GM12892 (cell line): ENCODE measurements at regions not wholly inside any gene's neighbourhood (a gene's known extent, or its start where the extent isn't known, plus 50 kb on each side); places are given as distances from the start of the nearest gene placed in this dataset.
"Not testable (repeated sequence)": the region's sequence is repeated elsewhere in the genome, so short reads cannot be mapped to it uniquely, and the experiment has no call there.

Source experiments
- DNase-seq: peaks from one replicate; pipeline ENCODE4 v3.0.0; 2011; ENCODE audit not compliant: insufficient read length
- FAIRE-seq: peaks from 2 replicates; lab custom pipeline; 2011; peaks lifted over from hg19 to GRCh38; lab: Jason Lieb, UNC
- POLR2A ChIP-seq: IDR thresholded peaks from 2 replicates; pipeline ENCODE4 v1.6.1; 2011; ENCODE audit warnings: low read depth, low read length, control low read depth
- POLR2AphosphoS5 ChIP-seq: IDR thresholded peaks from 2 replicates; pipeline ENCODE4 v1.6.1; 2011; ENCODE audit warnings: low read depth, low read length, control low read depth
- TAF1 ChIP-seq: IDR thresholded peaks from 2 replicates; pipeline ENCODE4 v1.6.1; 2011; ENCODE audit warnings: low read depth, mild to moderate bottlenecking, control low read depth, low read length, borderline replicate concordance

DNA sequence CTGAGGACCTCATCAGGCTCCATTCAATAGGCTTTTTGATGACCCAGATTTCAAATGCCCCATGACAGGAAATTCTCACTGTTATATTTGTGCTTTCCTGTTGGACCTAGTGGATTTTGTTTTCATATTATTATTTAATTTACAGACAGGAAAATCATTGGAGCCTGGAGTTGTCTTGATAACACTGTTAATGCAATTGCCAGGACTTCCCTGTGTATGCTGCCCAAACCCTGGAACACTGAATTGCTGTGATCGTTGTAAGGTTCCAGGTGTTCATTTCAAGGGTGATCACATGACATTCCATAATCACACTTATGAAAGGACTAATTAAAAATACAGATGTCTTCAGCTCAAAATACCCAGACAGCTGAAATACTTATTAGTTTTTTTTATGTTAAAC, 783.2 kb downstream of the DHX35 start:
- no peak for TF ChIP-seq POLR2AphosphoS5
- TF ChIP-seq POLR2A: no peak
- DNase-seq (no peak), FAIRE-seq (no peak)

DNA sequence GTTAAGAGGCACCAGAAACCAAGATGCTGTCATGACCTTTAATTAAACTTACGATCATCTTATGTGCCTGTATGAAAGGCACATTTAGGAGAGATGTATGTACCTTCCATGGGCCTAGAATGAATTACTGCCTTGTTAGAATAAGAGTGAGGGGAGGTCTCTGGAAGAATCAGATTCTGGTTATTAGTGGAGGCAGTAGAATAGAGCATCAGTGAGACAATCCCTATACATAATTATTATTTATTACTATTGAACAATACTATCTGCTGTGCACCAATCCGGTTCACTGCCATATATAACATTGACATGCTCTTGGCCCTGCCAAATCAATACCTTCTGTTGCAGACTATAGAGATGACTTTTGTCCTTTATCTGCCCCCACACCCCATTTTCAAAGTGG, 776.5 kb downstream of the DHX35 start:
- TF ChIP-seq POLR2A (no peak), TAF1 (no peak), POLR2AphosphoS5 (no peak)
- no peak for FAIRE-seq
- no peak for DNase-seq

DNA sequence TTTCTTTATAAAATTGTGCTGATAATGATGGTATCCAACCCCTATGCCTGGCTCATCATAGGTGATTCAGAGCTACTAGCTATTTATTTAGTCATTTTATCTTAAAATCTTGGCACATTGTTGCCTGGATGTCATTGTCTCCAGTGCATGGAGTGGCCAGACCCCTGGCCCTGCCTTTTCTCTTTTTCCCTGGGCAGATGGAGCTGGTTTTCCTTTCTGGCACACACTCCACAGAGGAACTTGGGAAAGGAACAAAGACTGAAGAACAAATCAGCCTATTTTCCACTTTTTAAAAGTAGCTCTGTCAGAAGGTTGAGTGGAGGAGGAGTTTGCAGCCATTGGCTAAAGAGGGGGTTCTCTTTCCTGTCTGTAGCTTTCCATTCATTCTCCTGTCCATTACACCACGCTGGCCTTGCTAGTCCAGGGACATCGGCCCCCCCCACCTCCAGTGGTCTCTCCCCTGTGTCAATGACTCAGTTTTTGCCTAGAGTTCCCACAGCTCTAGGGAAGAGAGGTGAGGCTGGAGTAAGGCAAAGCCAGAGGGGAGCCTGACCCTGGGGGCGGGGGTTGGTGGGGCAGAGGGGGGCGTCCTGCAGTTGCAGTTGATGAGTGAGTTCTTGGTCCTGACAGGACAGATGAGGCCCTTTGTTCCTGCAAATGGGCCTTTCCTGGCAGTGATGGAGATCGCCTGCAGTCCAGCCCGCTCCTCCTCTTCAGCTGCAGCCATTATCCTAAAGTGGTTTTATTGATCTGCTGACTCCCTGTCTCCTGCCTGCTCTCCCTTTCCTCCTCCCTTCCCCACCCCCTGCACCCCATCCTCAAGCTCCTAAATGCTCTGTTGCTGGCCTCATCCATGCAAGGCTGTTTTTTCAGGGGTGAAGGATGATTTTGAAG, 774.5 kb downstream of the DHX35 start:
- DNase-seq (no peak), FAIRE-seq (no peak)
- TF ChIP-seq POLR2AphosphoS5: no peak
- no peak for TF ChIP-seq POLR2A
- no peak for TF ChIP-seq TAF1

DNA sequence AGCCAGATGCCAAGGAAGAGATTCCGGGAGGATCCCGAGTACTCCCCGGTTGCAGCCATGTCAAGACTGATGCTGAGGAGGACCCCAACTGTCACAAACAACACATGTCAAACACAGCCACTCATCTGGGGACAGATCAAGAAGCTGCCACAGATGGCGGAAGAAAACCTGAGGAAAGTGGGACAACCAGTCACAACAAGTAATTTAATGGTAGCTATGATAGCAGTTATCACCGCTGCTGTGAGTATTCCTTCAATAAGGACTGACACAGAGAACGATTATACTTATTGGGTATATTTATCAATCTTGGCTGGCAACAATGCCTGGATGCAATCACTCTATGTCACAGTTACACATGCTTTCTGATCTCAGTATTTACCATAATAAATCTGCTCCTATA, 763.4 kb downstream of the DHX35 start:
- FAIRE-seq, DNase-seq: not testable (repeated sequence)

DNA sequence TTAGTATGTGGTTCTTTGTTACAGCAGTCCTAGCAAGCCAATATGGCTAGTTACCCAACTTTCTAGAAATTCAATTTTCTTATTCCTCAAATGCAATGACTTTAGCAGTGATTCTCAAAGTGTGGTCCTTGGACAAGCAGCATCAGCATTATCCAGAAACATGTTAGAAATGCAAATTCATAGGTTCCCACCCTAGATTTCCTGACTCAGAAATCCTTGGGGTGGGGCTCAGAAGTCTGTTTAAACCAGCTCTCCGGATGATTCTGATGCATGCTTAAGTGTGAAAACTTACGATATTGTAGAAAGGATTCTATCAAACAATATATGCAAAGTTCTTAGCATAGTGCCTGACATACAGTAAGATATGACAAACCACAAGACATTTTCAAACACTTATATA, 757.1 kb downstream of the DHX35 start:
- no peak for FAIRE-seq

DNA sequence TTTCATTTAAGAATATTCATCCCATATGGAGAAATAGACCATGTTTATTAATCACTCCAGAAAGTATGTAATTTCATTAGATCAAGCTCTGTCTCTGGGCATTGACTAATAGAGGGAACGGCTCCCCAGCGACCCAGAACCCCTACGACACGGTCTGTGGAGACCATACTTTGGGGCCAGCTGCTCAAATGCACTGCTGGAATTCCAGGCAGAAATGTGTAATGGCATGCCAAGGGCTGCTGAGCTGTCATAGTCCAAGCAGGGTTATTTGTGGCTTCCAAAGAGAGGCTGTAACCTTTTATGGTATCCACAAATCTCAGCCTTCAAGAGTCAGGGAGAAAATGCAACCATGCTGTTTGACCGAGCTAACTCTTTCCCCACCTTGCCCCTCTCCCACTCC, 755.8 kb downstream of the DHX35 start:
- FAIRE-seq: no peak
- no peak for DNase-seq
- TF ChIP-seq POLR2A (no peak), TAF1 (no peak), POLR2AphosphoS5 (no peak)

More for the DNA sequence above, 757.1 kb downstream of the DHX35 start:
- no peak for TF ChIP-seq TAF1
- TF ChIP-seq POLR2A: no peak
- TF ChIP-seq POLR2AphosphoS5: no peak
- DNase-seq: no peak

DNA sequence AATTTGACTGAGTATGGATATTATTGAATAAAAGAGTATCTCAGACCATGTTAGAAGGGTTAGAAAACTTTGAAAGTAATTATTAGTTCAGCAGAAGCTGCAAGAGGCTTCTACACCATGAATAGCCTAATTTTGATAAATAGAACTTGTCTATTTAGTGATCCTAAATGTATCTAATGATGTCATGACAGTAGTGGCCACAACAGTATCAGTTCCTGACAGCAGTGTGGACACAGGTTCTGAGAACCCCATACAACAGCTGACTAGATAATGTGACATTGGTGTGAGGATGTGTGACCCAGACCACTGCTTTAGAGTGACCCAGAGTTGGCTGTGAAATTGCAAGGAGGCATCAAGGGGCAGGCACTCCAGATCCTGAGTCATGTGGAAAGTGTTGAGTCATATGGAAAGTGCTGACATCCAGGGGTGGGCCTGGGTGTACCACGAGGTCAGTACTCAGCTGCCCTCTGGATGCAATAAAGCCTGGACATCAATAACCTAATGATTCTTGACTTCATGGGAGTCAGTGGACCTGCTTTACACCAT, 754.7 kb downstream of the DHX35 start:
- no peak for FAIRE-seq
- TF ChIP-seq POLR2A (no peak), POLR2AphosphoS5 (no peak), TAF1 (no peak)
- DNase-seq: no peak

DNA sequence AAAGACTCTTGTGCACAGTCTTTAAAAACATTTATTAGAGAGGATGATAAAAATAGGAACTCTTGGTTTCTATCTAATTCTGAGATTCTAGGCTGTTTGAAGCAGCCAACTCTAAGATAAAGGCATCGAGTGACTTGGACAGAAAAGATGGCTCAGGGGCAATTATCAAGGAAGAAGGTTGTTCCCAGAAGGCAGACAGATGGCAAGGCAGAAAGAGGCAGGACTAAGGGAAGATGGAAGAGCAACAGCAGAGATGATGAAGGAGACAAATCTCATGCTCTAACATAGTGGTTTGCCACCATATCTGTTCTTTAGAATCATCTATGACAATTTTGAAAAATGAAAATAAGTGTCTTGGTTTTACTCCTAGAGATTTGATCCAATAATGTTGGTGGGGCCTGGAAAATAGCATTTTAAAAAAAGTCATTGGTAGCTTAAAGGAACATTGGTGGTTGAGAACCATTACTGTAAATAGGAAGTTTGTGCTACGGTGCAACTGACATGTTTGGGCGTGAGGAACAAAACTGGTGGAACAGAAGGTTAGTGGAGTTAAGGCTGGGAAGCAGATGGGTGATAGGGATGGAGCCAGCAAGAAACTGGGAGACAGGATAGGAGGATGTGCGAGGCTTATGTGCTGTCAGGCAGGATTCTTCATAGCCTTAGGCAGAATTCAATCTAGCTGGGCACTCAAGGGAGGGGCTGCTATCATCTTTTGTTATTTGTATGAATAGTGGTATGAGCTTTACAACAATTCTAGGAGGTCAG, 751.1 kb downstream of the DHX35 start:
- no peak for TF ChIP-seq POLR2A
- no peak for TF ChIP-seq POLR2AphosphoS5
- no peak for TF ChIP-seq TAF1
- FAIRE-seq (no peak), DNase-seq (no peak)

DNA sequence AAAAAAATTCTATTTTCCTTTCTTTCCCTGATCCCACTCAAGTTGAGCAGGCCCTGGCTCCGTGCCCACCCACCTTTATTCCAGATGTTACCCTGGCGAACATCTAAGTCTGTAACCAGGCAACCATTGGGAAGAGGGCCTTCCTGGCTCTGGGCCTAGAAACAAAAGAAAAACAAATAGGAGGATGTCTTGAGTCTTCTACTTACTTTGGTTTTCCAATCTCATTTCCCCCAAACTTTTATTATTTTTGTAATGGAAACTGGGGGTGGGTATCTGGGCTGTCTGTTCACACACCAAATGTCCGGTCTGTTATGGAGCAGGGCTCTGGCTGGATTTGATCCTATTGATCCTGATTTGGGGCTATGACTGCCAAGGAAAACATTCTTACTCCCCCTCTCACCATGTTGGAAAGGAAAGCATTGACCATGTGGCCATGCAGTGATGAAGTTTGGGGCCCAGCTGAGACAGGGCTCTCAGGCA, 744.1 kb downstream of the DHX35 start:
- no peak for FAIRE-seq
- no peak for TF ChIP-seq POLR2A
- TF ChIP-seq POLR2AphosphoS5: no peak
- no peak for TF ChIP-seq TAF1
- no peak for DNase-seq

DNA sequence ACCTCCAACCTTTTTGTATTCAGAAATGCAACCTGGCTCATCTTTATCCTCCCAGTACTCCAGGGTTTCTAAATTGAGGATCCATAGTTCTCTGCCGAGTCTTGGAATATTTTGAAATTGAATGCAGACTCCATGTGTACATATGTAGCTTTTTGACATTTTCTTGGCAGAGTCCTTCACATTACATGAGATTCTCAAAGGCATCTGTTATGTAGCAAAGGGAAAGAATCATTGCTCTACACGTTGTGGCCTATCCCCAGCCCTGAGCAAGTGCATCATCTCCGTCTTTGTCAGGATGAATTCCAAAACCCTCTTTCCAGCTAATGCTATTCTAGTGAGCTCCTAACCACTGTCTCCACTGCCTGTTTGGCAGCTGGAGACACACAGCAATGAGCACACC, 742.9 kb downstream of the DHX35 start:
- TF ChIP-seq POLR2AphosphoS5: no peak
- TF ChIP-seq TAF1: no peak
- TF ChIP-seq POLR2A: no peak
- FAIRE-seq (no peak), DNase-seq (no peak)

DNA sequence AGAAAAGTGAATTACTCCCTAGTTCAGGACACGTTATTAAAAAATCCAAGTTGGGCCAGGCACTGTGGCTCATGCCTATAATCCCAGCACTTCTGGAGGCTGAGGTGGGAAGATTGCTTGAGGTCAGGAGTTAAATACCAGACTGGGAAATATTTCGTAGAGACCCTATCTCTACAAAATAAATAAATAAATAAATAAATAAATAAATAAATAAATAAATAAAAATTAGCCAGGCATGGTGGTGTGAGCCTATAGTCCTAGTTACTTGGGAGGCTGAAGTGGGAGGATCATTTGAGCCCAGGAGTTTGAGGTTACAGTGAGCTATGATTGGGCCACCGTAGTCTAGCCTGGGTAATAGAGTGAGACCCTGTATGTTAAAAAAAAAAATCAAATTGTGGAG, 741.2 kb downstream of the DHX35 start:
- FAIRE-seq, DNase-seq: not testable (repeated sequence)
